Esophagus squamous epithelium (tissue), 5 donors: ENCODE measurements at regions not wholly inside any gene's neighbourhood (a gene's known extent, or its start where the extent isn't known, plus 50 kb on each side); places are given as distances from the start of the nearest gene placed in this dataset.

ENCODE experiments used
- DNase-seq: peaks from one replicate; lab custom pipeline; 2025; lab: John Stamatoyannopoulos, UW
- H3K27ac ChIP-seq, 4 donors: fragments of 200-600 bp; sonication (generic); one replicate each; pipeline ENCODE4 v1.5.1; 2016 to 2019; ENCODE audit warnings: mild to moderate bottlenecking in 1 of 4
- H3K27me3 ChIP-seq, 4 donors: fragments of 200-600 bp; sonication (generic); 1 replicate in 3 of 4; 2 replicates in 1 of 4; pipeline versions ENCODE4 v1.5.1 to v1.6.0; 2017 to 2021; ENCODE audit warnings: antibody characterized with exemption in 1 of 4
- H3K36me3 ChIP-seq, 3 donors: fragments of 200-600 bp; sonication (generic); one replicate each; pipeline ENCODE4 v1.5.1; 2016 to 2019
- H3K4me1 ChIP-seq, 3 donors: fragments of 200-600 bp; sonication (generic); one replicate each; pipeline ENCODE4 v1.5.1; 2017 to 2019
- H3K4me3 ChIP-seq, 4 donors: fragments of 200-600 bp; sonication (generic); 1 replicate in 3 of 4; 2 replicates in 1 of 4; pipeline ENCODE4 v1.5.1; 2016 to 2019; ENCODE audit warnings: mild to moderate bottlenecking in 2 of 4, moderate library complexity in 1 of 4
- H3K9me3 ChIP-seq, 3 donors: fragments of 200-600 bp; sonication (generic); one replicate each; pipeline ENCODE4 v1.5.1; 2016 to 2019
- CTCF ChIP-seq, 6 experiments: fragments of 450-650 bp in 4 of 6; fragments of 200-600 bp in 2 of 6; sonication (generic) in 2 of 6; IDR thresholded peaks; one replicate each; pipeline ENCODE4 v1.5.1; 2016 to 2019; ENCODE audit warnings: antibody characterized with exemption in 6 of 6, mild to moderate bottlenecking in 4 of 6, moderate library complexity in 4 of 6
- POLR2A ChIP-seq, 4 donors: fragments of 450-650 bp; IDR thresholded peaks; one replicate each; pipeline ENCODE4 v1.6.1; 2017; ENCODE audit warnings: antibody characterized with exemption in 4 of 4, mild to moderate bottlenecking in 4 of 4, moderate library complexity in 3 of 4
- WGBS, 2 donors: methylation state at CpG; one replicate each; pipeline ENCODE4 v1.1.5; 2018; 5-methylcytosine and 5-hydroxymethylcytosine counted together
- intact Hi-C: fragments of 100-400 bp; cut with DNase I; formaldehyde crosslinking; loops from one replicate; pipeline ENCODE4 v1.15.0; 2022
- donor health status: DM: yes; HTN: yes; CAD: no.

DNA sequence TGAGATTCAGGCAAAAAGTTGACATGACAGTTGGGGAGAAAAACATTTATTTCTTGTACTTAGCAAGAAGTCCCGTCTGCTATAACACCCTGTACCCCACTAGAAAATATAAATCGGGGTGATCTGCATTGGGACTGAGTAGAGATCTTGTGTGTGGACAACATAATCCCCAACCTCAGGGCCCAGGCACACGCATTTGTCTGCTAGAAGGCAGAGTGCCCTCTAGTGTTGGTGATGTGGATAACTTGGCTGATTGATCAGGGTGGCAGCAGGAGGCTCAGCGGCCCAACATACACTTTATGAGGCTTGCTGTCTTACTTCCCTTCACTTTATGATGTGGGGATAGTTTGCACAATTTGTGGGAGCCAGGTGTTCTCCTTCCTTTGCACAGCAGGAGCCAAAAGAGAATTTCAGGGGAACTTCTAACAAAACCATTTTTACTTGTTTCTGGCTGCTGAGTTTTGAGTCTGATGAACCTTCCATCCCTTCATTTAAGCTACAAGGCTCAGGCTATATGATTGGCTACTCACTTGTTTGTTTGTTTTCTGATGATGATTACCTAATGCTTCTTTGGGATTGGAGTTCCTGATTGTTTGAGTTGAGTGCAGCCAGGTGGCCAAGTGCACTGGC is 263.2 kb downstream of the DMAC1 start:
- no peak for DNase-seq
- Histone ChIP-seq H3K4me3 (no peak overlapping the region), H3K4me1 (no peaks in the 10 kb centered on the region), H3K36me3 (no peaks in the 10 kb centered on the region), H3K27ac (no peak overlapping the region), H3K9me3 (no peaks in the 10 kb centered on the region), H3K27me3 (no peaks in the 10 kb centered on the region)
- intact Hi-C loops, result loop anchor here (10.0 kb wide), 1 partner anchor 132 kb away; no protein-coding TSS in a partner anchor
- TF ChIP-seq CTCF (IDR thresholded peaks at IDR 0.05), result peak; percentile 25 to 65 (median 44)
- TF ChIP-seq POLR2A (IDR thresholded peaks at IDR 0.05), result no peak
- WGBS, 2 donors, result 58 to 60% methylated on average over 4 of the region's 4 CpGs

- no peaks in the 10 kb centered on the region for H3K4me1 ChIP-seq
- intact Hi-C loops, result loop anchor here (10.0 kb wide), 1 partner anchor 130 kb away; no protein-coding TSS in a partner anchor
- no peaks in the 10 kb centered on the region for H3K27me3 ChIP-seq
- no peak for TF ChIP-seq CTCF (IDR thresholded peaks at IDR 0.05)
- H3K9me3 ChIP-seq, result no peaks in the 10 kb centered on the region
- H3K27ac ChIP-seq, result no peak overlapping the region
- H3K4me3 ChIP-seq, result no peak overlapping the region
- no peaks in the 10 kb centered on the region for H3K36me3 ChIP-seq
- DNase-seq, result no peak
- WGBS, 2 donors, result 61 to 70% methylated on average over 5 of the region's 5 CpGs
Measured at GRCh38 chr9:7534211-7534935, 265.2 kb downstream of the DMAC1 start.

GRCh38 chr9:7533376-7534090 is 266.0 kb downstream of the DMAC1 start:
- Histone ChIP-seq H3K27ac (no peak overlapping the region), H3K36me3 (no peaks in the 10 kb centered on the region), H3K27me3 (no peaks in the 10 kb centered on the region), H3K4me1 (no peaks in the 10 kb centered on the region), H3K4me3 (no peak overlapping the region), H3K9me3 (no peaks in the 10 kb centered on the region)
- DNase-seq, result no peak
- WGBS, 2 donors, result 80 to 87% methylated on average over 6 of the region's 6 CpGs
- intact Hi-C loops, result loop anchor here (10.0 kb wide), 1 partner anchor 129 kb away; no protein-coding TSS in a partner anchor
- TF ChIP-seq CTCF (IDR thresholded peaks at IDR 0.05), result no peak
- TF ChIP-seq POLR2A (IDR thresholded peaks at IDR 0.05), result no peak

GRCh38 chr9:7523426-7524043 is 276.0 kb downstream of the DMAC1 start:
- DNase-seq, result no peak
- no peak for TF ChIP-seq CTCF (IDR thresholded peaks at IDR 0.05)
- TF ChIP-seq POLR2A (IDR thresholded peaks at IDR 0.05), result no peak
- 79% methylated on average over 5 of the region's 5 CpGs for WGBS, 2 donors
- no peak overlapping the region for H3K27ac ChIP-seq
- intact Hi-C loops, result no loop called here
- no peaks in the 10 kb centered on the region for H3K36me3 ChIP-seq
- no peaks in the 10 kb centered on the region for H3K27me3 ChIP-seq
- no peak overlapping the region for H3K4me3 ChIP-seq
- H3K9me3 ChIP-seq, result no peaks in the 10 kb centered on the region
- H3K4me1 ChIP-seq, result no peaks in the 10 kb centered on the region
